Vagina (tissue), 2 donors: ENCODE measurements at regions not wholly inside any gene's neighbourhood (a gene's known extent, or its start where the extent isn't known, plus 50 kb on each side); places are given as distances from the start of the nearest gene placed in this dataset.

Experiments
- POLR2A ChIP-seq, 2 donors: fragments of 450-650 bp; IDR thresholded peaks; one replicate each; pipeline ENCODE4 v1.6.1; 2017; ENCODE audit warnings: antibody characterized with exemption in 2 of 2, mild to moderate bottlenecking in 2 of 2, moderate library complexity in 2 of 2
- POLR2AphosphoS5 ChIP-seq, 2 donors: sonication (generic); formaldehyde crosslinking; IDR thresholded peaks; one replicate each; pipeline ENCODE4 v1.9.0; 2017; ENCODE audit warnings: antibody characterized with exemption in 2 of 2, mild to moderate bottlenecking in 2 of 2, low read depth in 1 of 2; ENCODE audit not compliant: insufficient read depth in 1 of 2
- TF ChIP-seq, protein P1 (sequence below), 3 experiments: fragments of 450-650 bp in 2 of 3; fragments of 200-600 bp in 1 of 3; sonication (generic) in 1 of 3; IDR thresholded peaks; one replicate each; pipeline ENCODE4 v1.5.1; 2017 to 2019; ENCODE audit warnings: antibody characterized with exemption in 3 of 3, mild to moderate bottlenecking in 2 of 3, moderate library complexity in 2 of 3

GRCh38 chr7:69091521-69091920 is 506.8 kb upstream of the AUTS2 start:
- TF ChIP-seq, protein P1, sequence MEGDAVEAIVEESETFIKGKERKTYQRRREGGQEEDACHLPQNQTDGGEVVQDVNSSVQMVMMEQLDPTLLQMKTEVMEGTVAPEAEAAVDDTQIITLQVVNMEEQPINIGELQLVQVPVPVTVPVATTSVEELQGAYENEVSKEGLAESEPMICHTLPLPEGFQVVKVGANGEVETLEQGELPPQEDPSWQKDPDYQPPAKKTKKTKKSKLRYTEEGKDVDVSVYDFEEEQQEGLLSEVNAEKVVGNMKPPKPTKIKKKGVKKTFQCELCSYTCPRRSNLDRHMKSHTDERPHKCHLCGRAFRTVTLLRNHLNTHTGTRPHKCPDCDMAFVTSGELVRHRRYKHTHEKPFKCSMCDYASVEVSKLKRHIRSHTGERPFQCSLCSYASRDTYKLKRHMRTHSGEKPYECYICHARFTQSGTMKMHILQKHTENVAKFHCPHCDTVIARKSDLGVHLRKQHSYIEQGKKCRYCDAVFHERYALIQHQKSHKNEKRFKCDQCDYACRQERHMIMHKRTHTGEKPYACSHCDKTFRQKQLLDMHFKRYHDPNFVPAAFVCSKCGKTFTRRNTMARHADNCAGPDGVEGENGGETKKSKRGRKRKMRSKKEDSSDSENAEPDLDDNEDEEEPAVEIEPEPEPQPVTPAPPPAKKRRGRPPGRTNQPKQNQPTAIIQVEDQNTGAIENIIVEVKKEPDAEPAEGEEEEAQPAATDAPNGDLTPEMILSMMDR (IDR thresholded peaks at IDR 0.05) = no peak
- no peak for TF ChIP-seq POLR2AphosphoS5 (IDR thresholded peaks at IDR 0.05; ENCODE audit: insufficient read depth in 1 of 2, low read depth in 1 of 2)
- no peak for TF ChIP-seq POLR2A (IDR thresholded peaks at IDR 0.05)
